ENCODE measurements at regions not wholly inside any gene's neighbourhood (a gene's known extent, or its start where the extent isn't known, plus 50 kb on each side); places are given as distances from the start of the nearest gene placed in this dataset.

GRCh38 chr2:128421286-128421685 is 102.6 kb upstream of the HS6ST1 start:
- TF ChIP-seq CTCF (IDR thresholded peaks at IDR 0.05) (no peak), EP300 (IDR thresholded peaks at IDR 0.05) (no peak)
